Prostate gland (tissue), 2 donors: ENCODE measurements at regions not wholly inside any gene's neighbourhood (a gene's known extent, or its start where the extent isn't known, plus 50 kb on each side); places are given as distances from the start of the nearest gene placed in this dataset.

Experiments used
- DNase-seq: peaks from one replicate; pipeline ENCODE4 v3.0.0-alpha.2; 2019; ENCODE audit warnings: low spot score
- H3K27ac ChIP-seq, 2 donors: fragments of 200-600 bp; sonication (generic); 2 replicates each; pipeline ENCODE4 v1.5.1; 2017 to 2019
- H3K27me3 ChIP-seq: fragments of 200-600 bp; sonication (generic); replicated peaks from 2 replicates; pipeline ENCODE4 v1.5.1; 2019; ENCODE audit not compliant: insufficient read depth
- H3K36me3 ChIP-seq, 2 donors: fragments of 200-600 bp; sonication (generic); 1 replicate in 1 of 2; 2 replicates in 1 of 2; pipeline versions ENCODE4 v1.5.1 to v1.8.1; 2017 to 2019
- H3K4me1 ChIP-seq: fragments of 200-600 bp; sonication (generic); replicated peaks from 2 replicates; pipeline ENCODE4 v1.5.1; 2019
- H3K4me3 ChIP-seq, 2 donors: fragments of 200-600 bp; sonication (generic); 2 replicates each; pipeline ENCODE4 v1.5.1; 2017 to 2019
- H3K9me3 ChIP-seq: fragments of 200-600 bp; sonication (generic); 2 replicates; pipeline ENCODE4 v1.5.1; 2017
- POLR2A ChIP-seq: fragments of 450-650 bp; IDR thresholded peaks from one replicate; pipeline ENCODE4 v1.6.1; 2016; ENCODE audit warnings: antibody characterized with exemption, mild to moderate bottlenecking
- POLR2AphosphoS5 ChIP-seq: sonication (generic); formaldehyde crosslinking; IDR thresholded peaks from one replicate; pipeline ENCODE4 v1.6.1; 2017; ENCODE audit warnings: antibody characterized with exemption
- WGBS: methylation state at CpG from one replicate; pipeline ENCODE4 v1.1.5; 2018; 5-methylcytosine and 5-hydroxymethylcytosine counted together
- intact Hi-C: fragments of 100-400 bp; cut with DNase I; formaldehyde crosslinking; loops from one replicate; pipeline ENCODE4 v1.14.2; 2022
- TF ChIP-seq, protein P1 (sequence below), 4 experiments: fragments of 200-600 bp in 2 of 4; fragments of 450-650 bp in 2 of 4; sonication (generic) in 2 of 4; IDR thresholded peaks; 1 replicate in 3 of 4; 2 replicates in 1 of 4; pipeline ENCODE4 v1.5.1; 2016 to 2019; ENCODE audit warnings: antibody characterized with exemption in 4 of 4, mild to moderate bottlenecking in 2 of 4, moderate library complexity in 2 of 4

DNA sequence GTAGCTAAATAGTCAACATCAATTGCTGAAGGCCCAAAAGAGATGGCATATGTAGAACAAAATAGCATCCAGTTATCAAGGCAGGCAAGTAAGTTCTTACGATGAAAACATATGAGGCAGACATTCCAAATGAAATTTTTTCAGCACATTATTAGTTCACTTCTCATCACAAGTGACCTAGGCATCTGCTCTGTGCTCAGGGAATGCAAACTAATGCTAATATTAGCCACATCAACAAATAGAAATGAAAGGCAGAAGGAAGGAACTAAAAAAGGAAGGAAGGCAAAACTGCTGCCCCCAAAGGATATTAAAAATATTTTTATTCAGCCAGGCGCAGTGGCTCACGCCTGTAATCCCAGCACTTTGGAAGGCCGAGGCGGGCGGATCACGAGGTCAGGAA is 51.2 kb upstream of the ROCK1 start:
- no peaks in the 10 kb centered on the region for H3K9me3 ChIP-seq
- no peak overlapping the region for H3K4me3 ChIP-seq
- H3K4me1 ChIP-seq, result no peaks in the 10 kb centered on the region
- no peaks in the 10 kb centered on the region for H3K27me3 ChIP-seq
- no peak for DNase-seq
- intact Hi-C loops, result no loop called here
- H3K27ac ChIP-seq, result no peak overlapping the region
- no peaks in the 10 kb centered on the region for H3K36me3 ChIP-seq
- TF ChIP-seq POLR2A, result no peak
- TF ChIP-seq POLR2AphosphoS5, result no peak
- TF ChIP-seq, protein P1, sequence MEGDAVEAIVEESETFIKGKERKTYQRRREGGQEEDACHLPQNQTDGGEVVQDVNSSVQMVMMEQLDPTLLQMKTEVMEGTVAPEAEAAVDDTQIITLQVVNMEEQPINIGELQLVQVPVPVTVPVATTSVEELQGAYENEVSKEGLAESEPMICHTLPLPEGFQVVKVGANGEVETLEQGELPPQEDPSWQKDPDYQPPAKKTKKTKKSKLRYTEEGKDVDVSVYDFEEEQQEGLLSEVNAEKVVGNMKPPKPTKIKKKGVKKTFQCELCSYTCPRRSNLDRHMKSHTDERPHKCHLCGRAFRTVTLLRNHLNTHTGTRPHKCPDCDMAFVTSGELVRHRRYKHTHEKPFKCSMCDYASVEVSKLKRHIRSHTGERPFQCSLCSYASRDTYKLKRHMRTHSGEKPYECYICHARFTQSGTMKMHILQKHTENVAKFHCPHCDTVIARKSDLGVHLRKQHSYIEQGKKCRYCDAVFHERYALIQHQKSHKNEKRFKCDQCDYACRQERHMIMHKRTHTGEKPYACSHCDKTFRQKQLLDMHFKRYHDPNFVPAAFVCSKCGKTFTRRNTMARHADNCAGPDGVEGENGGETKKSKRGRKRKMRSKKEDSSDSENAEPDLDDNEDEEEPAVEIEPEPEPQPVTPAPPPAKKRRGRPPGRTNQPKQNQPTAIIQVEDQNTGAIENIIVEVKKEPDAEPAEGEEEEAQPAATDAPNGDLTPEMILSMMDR (IDR thresholded peaks at IDR 0.05), result no peak
- WGBS, result 92% methylated on average over 7 of the region's 7 CpGs

GRCh38 chr18:21163647-21164547 is 52.3 kb upstream of the ROCK1 start:
- H3K27ac ChIP-seq, result no peak overlapping the region

GRCh38 chr18:21164548-21165095 is 53.0 kb upstream of the ROCK1 start:
- 71% methylated on average over 2 of the region's 2 CpGs for WGBS
- Histone ChIP-seq H3K4me3 (no peak overlapping the region), H3K27me3 (no peaks in the 10 kb centered on the region), H3K27ac (no peak overlapping the region), H3K36me3 (no peaks in the 10 kb centered on the region), H3K4me1 (peaks cover 5% of the 10 kb centered on the region), H3K9me3 (no peaks in the 10 kb centered on the region)
- intact Hi-C loops, result no loop called here
- no peak for DNase-seq
- TF ChIP-seq POLR2AphosphoS5 (no peak), POLR2A (no peak)
- TF ChIP-seq, protein P1 (IDR thresholded peaks at IDR 0.05), result no peak

More at GRCh38 chr18:21163647-21164547, 52.3 kb upstream of the ROCK1 start:
- TF ChIP-seq POLR2A (no peak), POLR2AphosphoS5 (no peak)
- TF ChIP-seq, protein P1 (IDR thresholded peaks at IDR 0.05), result no peak
- DNase-seq, result no peak
- Histone ChIP-seq H3K4me1 (no peaks in the 10 kb centered on the region), H3K36me3 (no peaks in the 10 kb centered on the region), H3K9me3 (no peaks in the 10 kb centered on the region), H3K4me3 (no peak overlapping the region), H3K27me3 (no peaks in the 10 kb centered on the region)
- intact Hi-C loops, result no loop called here
- 52% methylated on average over 6 of the region's 6 CpGs for WGBS

GRCh38 chr18:21167641-21168377 is 56.2 kb upstream of the ROCK1 start:
- peak overlapping the region; percentile 69 to 75 for H3K27ac ChIP-seq
- no peak for TF ChIP-seq POLR2A
- TF ChIP-seq POLR2AphosphoS5, result peak; percentile 79
- no peaks in the 10 kb centered on the region for H3K9me3 ChIP-seq
- WGBS, result 12% methylated on average over 1 of the region's 1 CpG
- H3K4me3 ChIP-seq, result no peak overlapping the region
- DNase-seq, result peak; percentile 84
- intact Hi-C loops, result no loop called here
- H3K27me3 ChIP-seq, result no peaks in the 10 kb centered on the region
- no peaks in the 10 kb centered on the region for H3K36me3 ChIP-seq
- peaks cover 5% of the 10 kb centered on the region for H3K4me1 ChIP-seq

GRCh38 chr18:21168880-21169279 is 57.3 kb upstream of the ROCK1 start:
- TF ChIP-seq POLR2AphosphoS5, result no peak
- TF ChIP-seq, protein P1 (IDR thresholded peaks at IDR 0.05), result no peak
- TF ChIP-seq POLR2A, result no peak
- no peaks in the 10 kb centered on the region for H3K36me3 ChIP-seq
- H3K4me1 ChIP-seq, result peaks cover 5% of the 10 kb centered on the region
- no peak for DNase-seq
- 42% methylated on average over 2 of the region's 2 CpGs for WGBS
- H3K27ac ChIP-seq, result peak overlapping the region; percentile 8 to 75
- H3K27me3 ChIP-seq, result no peaks in the 10 kb centered on the region
- intact Hi-C loops, result no loop called here
- no peaks in the 10 kb centered on the region for H3K9me3 ChIP-seq
- H3K4me3 ChIP-seq, result no peak overlapping the region
